HepG2 (cell line): ENCODE measurements at regions not wholly inside any gene's neighbourhood (a gene's known extent, or its start where the extent isn't known, plus 50 kb on each side); places are given as distances from the start of the nearest gene placed in this dataset.

Experiments used
- ATAC-seq: fragments of 200-7000 bp; cut with Tn5 transposase; 3 replicates; pipeline ENCODE4 v1.9.1; 2020; ENCODE audit warnings: mild to moderate bottlenecking, moderate library complexity
- BruUV-seq: library from RNA; stranded (reverse); fragments of 400-500 nt; replicated peaks from 2 replicates; lab custom pipeline; 2021; lab: Mats Ljungman, UMichigan
- CTCF ChIA-PET: fragments of 300-600 bp; formaldehyde crosslinking; extraction: SDS; loops from one replicate; lab custom pipeline; 2021; ENCODE audit warnings: low total read pairs, inconsistent platforms, low intra/inter-chr PET ratio; lab: Yijun Ruan, JAX
- POLR2A ChIA-PET: fragments of 350-600 bp; sonication (Branson Sonifier 250); formaldehyde crosslinking; loops from one replicate; lab custom pipeline; 2020; ENCODE audit warnings: antibody characterized with exemption, inconsistent platforms; lab: Yijun Ruan, JAX
- DNase-seq: peaks from one replicate; pipeline ENCODE4 v3.0.0-alpha.2; 2015; ENCODE audit warnings: low spot score
- FAIRE-seq: peaks from 3 replicates; lab custom pipeline; 2011; peaks lifted over from hg19 to GRCh38; lab: Jason Lieb, UNC
- H2AFZ ChIP-seq: one replicate; pipeline ENCODE4 v1.6.1; 2011; ENCODE audit warnings: low read length, inconsistent platforms
- H3K27ac ChIP-seq: fragments of 300-600 bp; 3 replicates; pipeline ENCODE4 v1.8.0; 2011; ENCODE audit warnings: mixed run types, mild to moderate bottlenecking, mixed read lengths, low read length, inconsistent platforms; ENCODE audit not compliant: insufficient read depth; ENCODE audit errors: extremely low read length
- H3K27me3 ChIP-seq, 2 experiments: fragments of 200-600 bp in 1 of 2; 2 replicates in 1 of 2; 3 replicates in 1 of 2; pipeline versions ENCODE4 v1.6.0 to v1.8.0; 2011; ENCODE audit warnings: low read length in 2 of 2, mild to moderate bottlenecking in 2 of 2, moderate library complexity in 2 of 2, inconsistent platforms in 1 of 2; ENCODE audit not compliant: insufficient read depth in 2 of 2, control insufficient read depth in 1 of 2
- H3K36me3 ChIP-seq, 2 experiments: fragments of 200-600 bp in 1 of 2; replicated peaks in 1 of 2; 2 replicates in 1 of 2; 3 replicates in 1 of 2; pipeline versions ENCODE4 v1.5.1 to v1.8.0; 2011; ENCODE audit warnings: low read length in 2 of 2, inconsistent platforms in 1 of 2; ENCODE audit not compliant: insufficient read depth in 2 of 2, control insufficient read depth in 1 of 2
- H3K4me1 ChIP-seq: 2 replicates; pipeline ENCODE4 v1.5.1; 2012; ENCODE audit warnings: low read length, inconsistent platforms; ENCODE audit not compliant: insufficient read depth
- H3K4me2 ChIP-seq: 2 replicates; pipeline ENCODE4 v1.6.0; 2011; ENCODE audit warnings: low read depth, low read length, inconsistent platforms
- H3K4me3 ChIP-seq, 3 experiments: fragments of 200-600 bp in 1 of 3; sonication (generic), shearing (Covaris generic) in 1 of 3; replicated peaks in 1 of 3; 2 replicates each; pipeline ENCODE4 v1.5.1; 2011 to 2016; ENCODE audit warnings: low read length in 3 of 3, inconsistent platforms in 2 of 3, low read depth in 2 of 3, mild to moderate bottlenecking in 2 of 3, control low read depth in 1 of 3, mixed read lengths in 1 of 3; ENCODE audit not compliant: insufficient read depth in 1 of 3
- H3K79me2 ChIP-seq: one replicate; pipeline ENCODE4 v1.6.1; 2011; ENCODE audit warnings: low read length, inconsistent platforms; ENCODE audit not compliant: insufficient read depth
- H3K9ac ChIP-seq: 2 replicates; pipeline ENCODE4 v1.6.0; 2011; ENCODE audit warnings: mild to moderate bottlenecking, low read depth, low read length, inconsistent platforms; ENCODE audit not compliant: insufficient read depth
- H3K9me3 ChIP-seq: 2 replicates; pipeline ENCODE4 v1.5.1; 2012; ENCODE audit warnings: mild to moderate bottlenecking, low read length
- H4K20me1 ChIP-seq: 2 replicates; pipeline ENCODE4 v1.6.0; 2011; ENCODE audit warnings: inconsistent platforms, mild to moderate bottlenecking, low read length, moderate library complexity; ENCODE audit not compliant: insufficient read depth
- CBX1 ChIP-seq: IDR thresholded peaks from one replicate; pipeline ENCODE4 v1.6.1; 2016; ENCODE audit warnings: antibody characterized with exemption, low read depth
- GFI1 ChIP-seq: sonication (generic); formaldehyde crosslinking; IDR thresholded peaks from 2 replicates; pipeline ENCODE4 v1.5.0; 2020; ENCODE audit warnings: missing genetic modification reagents, mild to moderate bottlenecking, borderline replicate concordance
- HMGXB3 ChIP-seq: sonication (generic); formaldehyde crosslinking; IDR thresholded peaks from 2 replicates; pipeline ENCODE4 v1.4.0; 2020; ENCODE audit warnings: missing genetic modification reagents, borderline replicate concordance
- MAFK ChIP-seq, 2 experiments: IDR thresholded peaks in 1 of 2; conservative IDR thresholded peaks in 1 of 2; 2 replicates each; pipeline ENCODE4 v1.6.1; 2011; ENCODE audit warnings: improper control_type of control experiment in 2 of 2, low read length in 2 of 2
- MXD1 ChIP-seq: sonication (generic); formaldehyde crosslinking; IDR thresholded peaks from 2 replicates; pipeline ENCODE4 v1.4.0; 2020; ENCODE audit warnings: mild to moderate bottlenecking, missing genetic modification reagents
- RCOR2 ChIP-seq: IDR thresholded peaks from 2 replicates; pipeline ENCODE4 v1.6.1; 2016; ENCODE audit warnings: missing biosample characterization, missing genetic modification reagents
- TAF1 ChIP-seq: sonication (generic); formaldehyde crosslinking; IDR thresholded peaks from 2 replicates; pipeline ENCODE4 v1.4.0; 2020; ENCODE audit warnings: missing genetic modification reagents
- USF2 ChIP-seq, 2 experiments: sonication (generic) in 1 of 2; formaldehyde crosslinking in 1 of 2; IDR thresholded peaks; 2 replicates each; pipeline versions ENCODE4 v1.5.1 to v1.6.1; 2011 to 2020; ENCODE audit warnings: borderline replicate concordance in 1 of 2, low read depth in 1 of 2, low read length in 1 of 2, mild to moderate bottlenecking in 1 of 2, missing genetic modification reagents in 1 of 2, moderate library complexity in 1 of 2
- ZNF251 ChIP-seq: sonication (generic); formaldehyde crosslinking; IDR thresholded peaks from 2 replicates; pipeline ENCODE4 v1.9.0; 2021; ENCODE audit warnings: mild to moderate bottlenecking, missing genetic modification reagents
- ZNF577 ChIP-seq: sonication (generic); formaldehyde crosslinking; IDR thresholded peaks from 2 replicates; pipeline ENCODE4 v1.4.0; 2020; ENCODE audit warnings: mild to moderate bottlenecking, low read depth, missing genetic modification reagents, borderline replicate concordance
- ZUFSP ChIP-seq: sonication (generic); formaldehyde crosslinking; IDR thresholded peaks from 2 replicates; pipeline ENCODE4 v1.9.0; 2021; ENCODE audit warnings: missing genetic modification reagents, mild to moderate bottlenecking, borderline replicate concordance
- WGBS: methylation state at CpG from one replicate; pipeline ENCODE4 v1.1.6; 2017; ENCODE audit warnings: low lambda C conversion rate; 5-methylcytosine and 5-hydroxymethylcytosine counted together
- in situ Hi-C: cut with HindIII; loops from 2 replicates; pipeline ENCODE4 v1.10.0; 2017; ENCODE audit warnings: low pct_unique_long_range_greater_than_20kb; ENCODE audit not compliant: extremely low pct_ligation_motif_present
- intact Hi-C: fragments of 100-400 bp; cut with micrococcal nuclease; formaldehyde crosslinking; loops from one replicate; pipeline ENCODE4 v1.10.0; 2022; ENCODE audit not compliant: unreplicated experiment
- TF ChIP-seq, protein P1 (sequence below): sonication (generic); formaldehyde crosslinking; IDR thresholded peaks from 2 replicates; pipeline ENCODE4 v1.5.0; 2020; ENCODE audit warnings: missing genetic modification reagents
- TF ChIP-seq, protein P2 (sequence below): sonication (generic); formaldehyde crosslinking; IDR thresholded peaks from 2 replicates; pipeline ENCODE4 v1.8.1; 2022; ENCODE audit warnings: mild to moderate bottlenecking, missing genetic modification reagents

GRCh38 chr5:74949976-74950375 lies 83.8 kb upstream of the FAM169A start:
- H3K27me3 ChIP-seq, result no peaks in the 10 kb centered on the region
- BruUV-seq, result no TSS peak
- ChIA-PET CTCF (no interaction called here), POLR2A (no interaction called here)
- ATAC-seq, result no peak
- no peak overlapping the region for H3K9ac ChIP-seq
- no peaks in the 10 kb centered on the region for H3K36me3 ChIP-seq
- in situ Hi-C loops, result no loop called here
- H3K27ac ChIP-seq, result no peak overlapping the region
- no peak overlapping the region for H3K4me3 ChIP-seq
- H3K79me2 ChIP-seq, result no peaks in the 10 kb centered on the region
- H3K9me3 ChIP-seq, result no peaks in the 10 kb centered on the region
- no peak overlapping the region for H2AFZ ChIP-seq
- peaks cover 96% of the 10 kb centered on the region for H3K4me1 ChIP-seq
- no peak for FAIRE-seq
- no peaks in the 10 kb centered on the region for H4K20me1 ChIP-seq
- no peak overlapping the region for H3K4me2 ChIP-seq
- WGBS, result 85% methylated on average over 5 of the region's 5 CpGs
- intact Hi-C loops, result loop anchor here (5.0 to 10.0 kb wide), 2 partner anchors 102 to 275 kb away; partner anchors contain the start of gene GCNT4
- no peak for DNase-seq
- TF ChIP-seq RCOR2 (CRISPR knock-in tag) (no peak), MXD1 (CRISPR knock-in tag) (no peak), USF2 (IDR thresholded peaks at IDR 0.05; ENCODE audit: low read depth, low read length) (no peak), USF2 (CRISPR knock-in tag; IDR thresholded peaks at IDR 0.05; ENCODE audit: borderline replicate concordance) (no peak), CBX1 (no peak), GFI1 (CRISPR knock-in tag) (no peak), ZUFSP (CRISPR knock-in tag) (no peak), MAFK (conservative IDR thresholded peaks at IDR 0.05 in 1 of 2, IDR thresholded peaks at IDR 0.05 in 1 of 2; ENCODE audit: low read length in 2 of 2) (no peak), HMGXB3 (CRISPR knock-in tag) (no peak), TAF1 (CRISPR knock-in tag) (no peak), ZNF251 (no peak), ZNF577 (no peak)
- TF ChIP-seq, protein P1, sequence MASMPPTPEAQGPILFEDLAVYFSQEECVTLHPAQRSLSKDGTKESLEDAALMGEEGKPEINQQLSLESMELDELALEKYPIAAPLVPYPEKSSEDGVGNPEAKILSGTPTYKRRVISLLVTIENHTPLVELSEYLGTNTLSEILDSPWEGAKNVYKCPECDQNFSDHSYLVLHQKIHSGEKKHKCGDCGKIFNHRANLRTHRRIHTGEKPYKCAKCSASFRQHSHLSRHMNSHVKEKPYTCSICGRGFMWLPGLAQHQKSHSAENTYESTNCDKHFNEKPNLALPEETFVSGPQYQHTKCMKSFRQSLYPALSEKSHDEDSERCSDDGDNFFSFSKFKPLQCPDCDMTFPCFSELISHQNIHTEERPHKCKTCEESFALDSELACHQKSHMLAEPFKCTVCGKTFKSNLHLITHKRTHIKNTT, result no peak
- TF ChIP-seq, protein P2, sequence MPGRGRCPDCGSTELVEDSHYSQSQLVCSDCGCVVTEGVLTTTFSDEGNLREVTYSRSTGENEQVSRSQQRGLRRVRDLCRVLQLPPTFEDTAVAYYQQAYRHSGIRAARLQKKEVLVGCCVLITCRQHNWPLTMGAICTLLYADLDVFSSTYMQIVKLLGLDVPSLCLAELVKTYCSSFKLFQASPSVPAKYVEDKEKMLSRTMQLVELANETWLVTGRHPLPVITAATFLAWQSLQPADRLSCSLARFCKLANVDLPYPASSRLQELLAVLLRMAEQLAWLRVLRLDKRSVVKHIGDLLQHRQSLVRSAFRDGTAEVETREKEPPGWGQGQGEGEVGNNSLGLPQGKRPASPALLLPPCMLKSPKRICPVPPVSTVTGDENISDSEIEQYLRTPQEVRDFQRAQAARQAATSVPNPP, result no peak
